SH-SY5Y (cell line): ENCODE measurements at regions not wholly inside any gene's neighbourhood (a gene's known extent, or its start where the extent isn't known, plus 50 kb on each side); places are given as distances from the start of the nearest gene placed in this dataset.

ENCODE experiments used
- GATA2 ChIP-seq: IDR thresholded peaks from 2 replicates; pipeline ENCODE4 v1.6.1; 2011; ENCODE audit warnings: mild to moderate bottlenecking, low read depth, low read length
- GATA3 ChIP-seq: IDR thresholded peaks from 2 replicates; pipeline ENCODE4 v1.6.1; 2011; ENCODE audit warnings: low read depth, mild to moderate bottlenecking, low read length, moderate library complexity

DNA sequence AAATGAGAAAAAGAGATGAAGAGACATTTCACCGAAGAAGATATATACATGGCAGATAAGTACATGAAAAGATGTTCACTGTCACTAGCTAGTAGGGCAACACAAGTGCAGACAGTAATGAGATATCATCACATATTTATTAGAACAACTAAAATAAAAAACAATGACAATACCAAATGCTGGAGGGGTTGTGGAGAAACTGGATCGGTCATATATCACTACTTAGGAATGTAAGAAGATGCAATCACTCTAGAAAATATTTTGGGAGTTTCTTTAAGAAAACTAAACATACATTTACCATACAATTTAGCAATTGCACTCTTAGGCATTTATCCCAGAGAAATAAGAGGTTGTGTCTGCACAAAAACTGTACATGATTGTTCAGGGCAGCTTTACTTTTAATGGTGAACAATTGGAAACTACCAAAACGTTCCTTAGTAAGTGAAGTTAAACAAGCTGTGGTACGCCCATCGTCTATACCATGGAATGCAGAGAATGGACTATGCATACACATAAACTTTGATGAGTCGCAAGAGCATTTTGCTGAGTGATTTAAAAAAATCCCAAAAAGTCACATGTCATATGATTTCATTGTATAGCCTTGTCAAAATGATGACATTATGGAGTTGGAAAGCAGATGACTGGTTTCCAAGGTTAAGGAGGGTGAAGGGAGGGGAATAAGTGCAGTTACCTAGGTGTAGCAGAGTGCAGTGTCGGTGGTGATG is 149.0 kb upstream of the UBE3A start:
- TF ChIP-seq GATA2 (no peak), GATA3 (no peak)

DNA sequence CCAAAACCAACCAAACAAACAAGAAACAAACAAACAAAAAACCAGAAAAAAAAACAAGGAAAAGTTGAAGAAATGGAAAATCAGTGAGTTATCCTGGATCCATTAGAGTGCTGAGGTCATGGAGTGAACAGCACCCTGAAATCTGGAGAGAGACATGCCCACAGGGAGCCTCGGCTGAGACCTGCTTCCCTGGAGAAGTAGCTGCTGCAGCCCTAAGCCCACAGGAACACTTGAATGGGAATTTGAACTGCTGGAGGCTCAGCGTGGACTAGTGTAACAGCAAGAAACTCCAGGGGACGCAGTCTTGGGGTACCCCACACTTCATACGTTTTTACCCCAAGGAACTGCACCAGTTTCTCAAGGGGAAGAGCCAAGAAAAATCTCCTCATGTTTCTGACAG is 144.1 kb upstream of the UBE3A start:
- TF ChIP-seq GATA3 (no peak), GATA2 (no peak)

GRCh38 chr15:25579127-25579526 is 140.3 kb upstream of the UBE3A start:
- no peak for TF ChIP-seq GATA3
- TF ChIP-seq GATA2 = no peak

GRCh38 chr15:25572191-25572590 is 133.4 kb upstream of the UBE3A start:
- TF ChIP-seq GATA3 (no peak), GATA2 (no peak)

DNA sequence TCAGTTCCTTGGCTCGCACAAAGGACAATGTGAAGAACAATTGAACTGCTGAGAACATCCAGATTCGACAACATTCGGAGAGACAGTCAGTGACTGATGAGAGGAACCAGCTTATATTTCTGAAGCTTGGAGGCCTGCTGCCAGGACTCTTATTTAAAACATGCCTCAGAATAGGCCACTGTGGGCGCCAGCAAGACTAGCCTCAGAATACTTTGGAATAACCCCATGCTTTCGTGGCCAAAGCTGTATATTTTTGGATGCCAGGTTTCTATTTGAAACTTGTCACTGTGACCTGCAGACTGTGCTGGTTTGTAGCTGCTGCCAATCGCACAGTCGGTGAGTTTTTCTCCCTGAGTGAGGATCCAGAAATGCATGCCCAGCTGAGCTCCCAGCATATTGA is 129.9 kb upstream of the UBE3A start:
- TF ChIP-seq GATA2 = no peak
- TF ChIP-seq GATA3 = no peak

DNA sequence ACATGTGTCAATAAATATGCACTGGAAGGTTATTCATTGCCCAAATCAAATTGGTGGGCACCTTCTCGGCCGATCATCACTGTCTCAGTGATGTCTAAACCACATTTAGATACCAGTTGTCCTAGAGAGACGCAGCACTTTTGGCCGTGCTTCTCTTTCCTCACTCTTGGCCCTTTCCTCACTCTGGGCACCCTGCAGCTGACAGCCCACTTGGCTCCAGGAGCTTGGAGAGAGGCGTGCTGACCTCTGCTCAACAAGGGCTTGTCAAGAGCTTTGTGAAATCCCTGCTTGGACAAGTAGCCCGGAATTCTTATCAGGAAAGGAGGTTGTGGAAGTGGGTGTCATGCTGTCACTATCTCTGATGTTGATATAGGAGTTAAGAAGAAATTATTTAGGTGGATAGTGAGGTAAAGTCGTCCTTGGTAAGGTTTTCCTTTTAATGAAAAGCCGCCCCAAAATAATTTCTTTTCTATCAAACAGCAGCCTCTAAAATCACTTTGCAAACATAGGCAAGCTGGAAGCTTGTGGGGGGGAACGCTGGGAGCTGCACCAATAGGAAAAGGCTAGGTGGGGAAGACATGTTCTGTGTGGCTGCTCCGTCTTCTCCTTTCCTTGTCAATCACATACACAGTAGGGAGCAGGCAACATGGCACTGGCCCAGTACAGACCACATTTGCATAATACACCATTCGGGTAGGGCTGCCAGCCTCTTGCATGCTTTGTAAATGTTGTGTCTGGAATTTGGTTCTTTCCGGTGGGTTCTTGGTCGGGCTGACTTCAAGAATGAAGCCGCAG is 126.8 kb upstream of the UBE3A start:
- TF ChIP-seq GATA3 (no peak), GATA2 (no peak)

DNA sequence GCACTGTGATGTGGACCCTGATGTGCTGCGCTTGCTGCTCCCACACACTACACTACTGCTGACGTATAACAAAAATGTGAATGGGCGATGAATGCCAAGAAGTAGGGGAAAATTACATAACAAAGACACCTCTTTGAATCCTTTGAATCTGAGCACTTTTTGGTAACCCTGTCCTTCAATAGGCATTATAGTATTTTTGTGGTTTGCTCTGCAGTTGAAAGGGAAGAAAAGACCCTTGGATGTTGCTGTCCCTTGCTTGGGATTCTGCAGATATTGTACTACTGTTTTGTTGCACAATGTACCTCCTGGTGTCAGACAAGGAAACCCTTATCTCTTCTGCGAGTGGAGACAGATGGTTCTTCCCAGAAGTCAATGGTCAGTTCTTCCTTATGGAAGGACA is 124.8 kb upstream of the UBE3A start:
- no peak for TF ChIP-seq GATA3
- no peak for TF ChIP-seq GATA2

- TF ChIP-seq GATA2 (no peak), GATA3 (no peak)
Measured at GRCh38 chr15:25557926-25558325, 119.1 kb upstream of the UBE3A start.

GRCh38 chr15:25556136-25556535 is 117.3 kb upstream of the UBE3A start:
- no peak for TF ChIP-seq GATA2
- TF ChIP-seq GATA3 = no peak

DNA sequence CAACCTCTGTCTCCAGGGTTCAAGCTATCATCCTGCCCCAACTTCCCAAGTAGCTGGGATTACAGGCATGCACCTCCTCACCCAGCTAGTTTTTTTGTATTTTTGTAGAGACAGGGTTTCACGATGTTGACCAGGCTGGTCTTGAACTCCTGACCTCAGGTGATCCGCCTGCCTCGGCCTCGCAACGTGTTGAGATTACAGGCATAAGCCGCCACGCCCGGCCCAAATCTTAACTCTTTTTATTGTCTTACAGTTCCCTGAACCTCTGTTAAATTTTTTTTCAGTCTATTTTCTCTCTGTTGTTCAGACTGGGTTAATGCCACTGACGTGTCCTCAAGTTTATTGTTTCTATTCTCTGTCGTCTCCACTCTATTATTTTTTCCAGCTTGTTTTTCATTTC is 115.8 kb upstream of the UBE3A start:
- TF ChIP-seq GATA3 (no peak), GATA2 (no peak)

- TF ChIP-seq GATA3 (no peak), GATA2 (no peak)
Measured at GRCh38 chr15:25548600-25548999, 109.8 kb upstream of the UBE3A start.

DNA sequence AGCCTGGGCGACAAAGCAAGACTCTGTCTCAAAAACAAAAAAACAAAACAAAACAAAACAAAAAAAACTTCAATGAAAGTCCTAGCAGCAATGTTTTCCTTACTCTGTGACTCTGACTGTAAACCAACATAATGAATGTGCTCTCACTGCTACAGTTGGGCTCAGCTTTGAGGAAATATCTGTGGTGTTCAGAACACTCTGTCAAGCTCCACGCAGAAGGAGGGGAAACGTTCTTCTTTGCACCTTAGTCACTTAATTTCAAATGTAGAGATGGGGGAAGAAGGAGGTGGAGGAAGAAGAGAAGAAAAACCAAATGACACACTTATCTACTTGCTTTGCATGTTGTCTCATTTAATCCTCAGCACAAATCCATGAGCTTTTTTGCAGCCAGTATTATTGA is 107.1 kb upstream of the UBE3A start:
- no peak for TF ChIP-seq GATA3
- TF ChIP-seq GATA2 = no peak

DNA sequence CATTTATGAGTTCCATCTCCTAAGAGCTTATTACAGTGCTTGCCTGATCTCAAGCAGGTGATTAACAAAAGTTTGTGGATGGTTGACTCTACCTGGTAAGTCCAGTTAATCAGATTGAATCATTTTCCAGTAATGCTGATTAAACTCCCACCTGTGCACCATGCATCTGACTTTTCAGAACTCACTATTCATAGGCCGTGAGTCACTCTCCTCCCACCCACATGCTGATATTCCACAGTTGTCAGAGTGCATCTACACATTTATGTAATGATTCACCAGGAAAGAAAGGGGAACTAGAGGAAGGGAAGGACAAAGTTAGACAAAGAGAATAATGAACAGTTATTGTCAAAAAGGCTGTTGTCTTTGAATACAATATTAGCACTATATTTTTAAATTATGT is 106.2 kb upstream of the UBE3A start:
- no peak for TF ChIP-seq GATA3
- TF ChIP-seq GATA2 = no peak

- no peak for TF ChIP-seq GATA2
- TF ChIP-seq GATA3 = no peak
Measured at GRCh38 chr15:25544076-25544475, 105.3 kb upstream of the UBE3A start.

DNA sequence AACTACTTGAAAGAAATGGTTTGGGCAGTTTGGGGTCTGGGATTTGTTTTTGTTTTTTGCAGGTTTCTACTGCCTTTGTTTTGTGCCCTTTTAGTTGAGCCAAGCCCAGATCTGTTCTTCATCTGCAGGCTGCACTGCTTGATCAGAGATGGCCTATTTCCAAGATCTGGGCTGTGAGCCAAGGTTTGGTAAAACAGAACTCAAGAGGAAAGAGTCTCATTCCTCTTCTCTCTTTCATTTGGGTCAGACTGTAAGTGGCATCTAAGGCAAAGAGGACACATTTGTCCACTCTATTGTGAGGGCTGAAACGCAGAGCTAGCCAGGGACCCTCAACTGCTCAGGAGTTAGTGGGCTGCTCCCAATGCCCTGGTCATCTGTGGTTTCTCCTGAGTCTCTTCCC is 104.4 kb upstream of the UBE3A start:
- no peak for TF ChIP-seq GATA3
- TF ChIP-seq GATA2 = 0 out of 2 replicates have a peak, but pooled peaks have one; percentile 19

- TF ChIP-seq GATA2 (no peak), GATA3 (no peak)
Measured at GRCh38 chr15:25541228-25541627, 102.4 kb upstream of the UBE3A start.

DNA sequence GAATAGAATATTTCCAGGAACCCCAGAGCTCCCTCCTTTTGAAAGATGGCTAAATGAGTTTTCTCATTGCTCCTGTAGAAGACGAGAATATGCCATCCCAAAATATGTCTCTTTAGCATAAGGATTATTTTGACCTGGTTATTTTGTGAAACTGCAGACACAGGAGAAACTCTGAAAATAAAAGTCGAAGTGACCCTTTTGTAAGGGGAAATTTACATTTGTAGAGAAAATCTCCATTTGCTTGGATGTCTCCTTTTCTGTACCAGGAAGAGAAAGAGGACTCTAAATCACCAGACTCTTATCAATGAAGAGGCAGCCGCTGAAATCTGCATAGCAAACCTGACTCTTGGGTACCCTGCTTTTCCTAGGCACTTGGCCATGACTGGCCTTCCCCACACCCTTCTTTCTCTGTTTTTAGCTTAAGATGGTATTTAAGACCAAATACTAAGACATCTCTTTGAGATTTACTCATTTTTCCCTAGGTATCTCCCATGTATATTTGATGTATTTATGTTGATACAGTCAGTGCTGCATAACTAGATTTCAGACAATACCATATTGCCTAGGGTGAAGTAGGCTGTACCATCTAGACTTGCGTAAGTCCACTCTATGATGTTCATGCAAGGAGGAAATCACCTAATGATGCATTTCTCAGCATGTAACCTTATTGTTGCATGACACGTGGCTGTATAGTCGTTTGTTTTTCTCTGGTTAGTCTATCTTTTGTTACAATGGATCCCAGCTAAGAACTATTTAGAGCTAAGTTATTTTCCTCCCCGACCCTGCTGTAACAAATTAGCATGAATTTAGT is 98.2 kb upstream of the UBE3A start:
- TF ChIP-seq GATA2 (no peak), GATA3 (no peak)
